ENCODE measurements at regions not wholly inside any gene's neighbourhood (a gene's known extent, or its start where the extent isn't known, plus 50 kb on each side); places are given as distances from the start of the nearest gene placed in this dataset.
A peak's percentile ranks its signal among the peaks of the same experiment; 100 is the strongest.

DNA sequence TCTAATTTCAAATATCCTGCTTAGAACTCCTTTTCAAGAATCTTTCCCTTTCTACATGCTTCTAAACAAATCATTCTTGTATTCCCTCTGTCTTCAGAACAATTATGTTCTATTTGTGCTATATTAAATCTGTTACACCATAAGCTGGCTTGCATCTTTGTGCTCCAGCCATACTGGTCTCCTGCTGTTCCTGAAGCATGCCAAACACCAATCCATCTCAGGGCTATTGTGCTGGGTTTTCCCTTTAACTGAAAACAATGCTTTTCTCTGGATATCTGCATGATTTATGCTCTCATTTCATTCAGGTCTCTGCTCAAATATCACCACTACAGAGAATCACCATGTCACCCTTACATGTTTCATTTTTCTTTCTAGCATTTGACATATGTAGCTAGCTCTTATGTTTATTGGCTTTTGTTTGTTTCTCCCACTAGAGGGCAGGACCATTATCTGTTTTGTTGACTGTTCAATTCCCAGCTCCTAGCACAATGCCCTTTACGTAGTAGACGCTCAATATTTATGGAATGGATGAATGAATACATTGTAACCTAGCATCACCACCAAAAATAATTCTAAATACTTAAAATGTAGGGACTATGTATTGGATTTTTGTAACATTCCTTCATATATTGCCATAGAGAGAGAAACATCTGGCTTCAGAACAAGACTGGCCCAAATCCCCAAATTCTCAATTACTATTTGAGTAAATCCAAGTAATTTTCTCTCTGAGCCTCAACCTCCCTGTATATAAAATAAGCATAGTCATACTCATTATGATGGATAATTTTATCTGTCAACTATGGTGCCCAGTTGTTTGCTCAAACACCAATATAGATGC, 302.0 kb upstream of the SYT1 start:
- TF ChIP-seq, protein P1, sequence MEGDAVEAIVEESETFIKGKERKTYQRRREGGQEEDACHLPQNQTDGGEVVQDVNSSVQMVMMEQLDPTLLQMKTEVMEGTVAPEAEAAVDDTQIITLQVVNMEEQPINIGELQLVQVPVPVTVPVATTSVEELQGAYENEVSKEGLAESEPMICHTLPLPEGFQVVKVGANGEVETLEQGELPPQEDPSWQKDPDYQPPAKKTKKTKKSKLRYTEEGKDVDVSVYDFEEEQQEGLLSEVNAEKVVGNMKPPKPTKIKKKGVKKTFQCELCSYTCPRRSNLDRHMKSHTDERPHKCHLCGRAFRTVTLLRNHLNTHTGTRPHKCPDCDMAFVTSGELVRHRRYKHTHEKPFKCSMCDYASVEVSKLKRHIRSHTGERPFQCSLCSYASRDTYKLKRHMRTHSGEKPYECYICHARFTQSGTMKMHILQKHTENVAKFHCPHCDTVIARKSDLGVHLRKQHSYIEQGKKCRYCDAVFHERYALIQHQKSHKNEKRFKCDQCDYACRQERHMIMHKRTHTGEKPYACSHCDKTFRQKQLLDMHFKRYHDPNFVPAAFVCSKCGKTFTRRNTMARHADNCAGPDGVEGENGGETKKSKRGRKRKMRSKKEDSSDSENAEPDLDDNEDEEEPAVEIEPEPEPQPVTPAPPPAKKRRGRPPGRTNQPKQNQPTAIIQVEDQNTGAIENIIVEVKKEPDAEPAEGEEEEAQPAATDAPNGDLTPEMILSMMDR (IDR thresholded peaks at IDR 0.05; ENCODE audit: poor library complexity): peak; percentile 34
- TF ChIP-seq EZH2 (IDR thresholded peaks at IDR 0.05; ENCODE audit: borderline replicate concordance): no peak

Data from hepatocyte (in vitro differentiated cells).